Lower leg skin (tissue), 3 donors: ENCODE measurements at regions not wholly inside any gene's neighbourhood (a gene's known extent, or its start where the extent isn't known, plus 50 kb on each side); places are given as distances from the start of the nearest gene placed in this dataset.

Source experiments
- POLR2A ChIP-seq, 2 donors: fragments of 450-650 bp; IDR thresholded peaks; one replicate each; pipeline ENCODE4 v1.6.1; 2016 to 2017; ENCODE audit warnings: antibody characterized with exemption in 2 of 2, mild to moderate bottlenecking in 1 of 2, moderate library complexity in 1 of 2
- TF ChIP-seq, protein P1 (sequence below), 3 donors: fragments of 450-650 bp; IDR thresholded peaks; one replicate each; pipeline ENCODE4 v1.5.1; 2016; ENCODE audit warnings: antibody characterized with exemption in 3 of 3, mild to moderate bottlenecking in 3 of 3, moderate library complexity in 2 of 3

DNA sequence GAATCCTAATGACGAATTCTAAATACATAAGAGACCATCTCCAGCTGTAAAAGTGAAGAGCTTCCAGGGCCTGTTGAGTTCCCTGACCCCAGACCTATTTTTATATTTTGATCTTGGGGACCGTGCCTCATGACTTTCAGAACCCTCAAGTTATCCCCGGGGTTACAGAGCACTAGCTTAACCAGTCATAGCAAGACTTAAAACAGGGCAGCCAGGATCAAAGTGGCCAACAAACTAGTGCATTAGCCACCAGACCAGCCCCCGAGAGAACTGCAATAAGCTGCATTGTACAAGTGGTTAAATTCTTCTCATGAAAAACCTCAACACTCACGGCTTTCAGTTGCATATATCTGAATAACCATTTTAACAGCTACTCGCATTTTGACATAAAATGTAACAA is 183.0 kb downstream of the BARHL2 start:
- no peak for TF ChIP-seq POLR2A (IDR thresholded peaks at IDR 0.05)
- TF ChIP-seq, protein P1, sequence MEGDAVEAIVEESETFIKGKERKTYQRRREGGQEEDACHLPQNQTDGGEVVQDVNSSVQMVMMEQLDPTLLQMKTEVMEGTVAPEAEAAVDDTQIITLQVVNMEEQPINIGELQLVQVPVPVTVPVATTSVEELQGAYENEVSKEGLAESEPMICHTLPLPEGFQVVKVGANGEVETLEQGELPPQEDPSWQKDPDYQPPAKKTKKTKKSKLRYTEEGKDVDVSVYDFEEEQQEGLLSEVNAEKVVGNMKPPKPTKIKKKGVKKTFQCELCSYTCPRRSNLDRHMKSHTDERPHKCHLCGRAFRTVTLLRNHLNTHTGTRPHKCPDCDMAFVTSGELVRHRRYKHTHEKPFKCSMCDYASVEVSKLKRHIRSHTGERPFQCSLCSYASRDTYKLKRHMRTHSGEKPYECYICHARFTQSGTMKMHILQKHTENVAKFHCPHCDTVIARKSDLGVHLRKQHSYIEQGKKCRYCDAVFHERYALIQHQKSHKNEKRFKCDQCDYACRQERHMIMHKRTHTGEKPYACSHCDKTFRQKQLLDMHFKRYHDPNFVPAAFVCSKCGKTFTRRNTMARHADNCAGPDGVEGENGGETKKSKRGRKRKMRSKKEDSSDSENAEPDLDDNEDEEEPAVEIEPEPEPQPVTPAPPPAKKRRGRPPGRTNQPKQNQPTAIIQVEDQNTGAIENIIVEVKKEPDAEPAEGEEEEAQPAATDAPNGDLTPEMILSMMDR (IDR thresholded peaks at IDR 0.05): no peak
